ENCODE measurements at regions not wholly inside any gene's neighbourhood (a gene's known extent, or its start where the extent isn't known, plus 50 kb on each side); places are given as distances from the start of the nearest gene placed in this dataset.
"Not testable (repeated sequence)": the region's sequence is repeated elsewhere in the genome, so short reads cannot be mapped to it uniquely, and the experiment has no call there.

- H3K9me3 Mint-ChIP-seq; H3K4me3 Mint-ChIP-seq; H3K9me3 ChIP-seq (ENCODE audit: control insufficient read depth in 1 of 2, low read length in 2 of 2); H3K27ac ChIP-seq (ENCODE audit: low read depth, low read length); H3K36me3 Mint-ChIP-seq; DNase-seq; H3K36me3 ChIP-seq (ENCODE audit: insufficient read depth, low read length); H3K27me3 ChIP-seq (ENCODE audit: insufficient read depth, low read length); intact Hi-C loops (cut with micrococcal nuclease); H3K4me1 ChIP-seq (ENCODE audit: insufficient read depth, low read length); H3K27me3 Mint-ChIP-seq; POLR2A ChIA-PET (ENCODE audit: partially characterized antibody); CTCF ChIA-PET (ENCODE audit: partially characterized antibody); H3K4me3 ChIP-seq (ENCODE audit: low read length in 2 of 2): not testable (repeated sequence)
- Mint-ChIP-seq H3K4me1 (peaks cover 0 to 22% (median 7%) of the 10 kb centered on the region in 4 donors), H3K27ac (peak overlapping the region in 1 of 7 donors; percentile 29)
These were observed 195.3 kb downstream of the KLRB1 start for GRCh38 chr12:9412459-9412858.

DNA sequence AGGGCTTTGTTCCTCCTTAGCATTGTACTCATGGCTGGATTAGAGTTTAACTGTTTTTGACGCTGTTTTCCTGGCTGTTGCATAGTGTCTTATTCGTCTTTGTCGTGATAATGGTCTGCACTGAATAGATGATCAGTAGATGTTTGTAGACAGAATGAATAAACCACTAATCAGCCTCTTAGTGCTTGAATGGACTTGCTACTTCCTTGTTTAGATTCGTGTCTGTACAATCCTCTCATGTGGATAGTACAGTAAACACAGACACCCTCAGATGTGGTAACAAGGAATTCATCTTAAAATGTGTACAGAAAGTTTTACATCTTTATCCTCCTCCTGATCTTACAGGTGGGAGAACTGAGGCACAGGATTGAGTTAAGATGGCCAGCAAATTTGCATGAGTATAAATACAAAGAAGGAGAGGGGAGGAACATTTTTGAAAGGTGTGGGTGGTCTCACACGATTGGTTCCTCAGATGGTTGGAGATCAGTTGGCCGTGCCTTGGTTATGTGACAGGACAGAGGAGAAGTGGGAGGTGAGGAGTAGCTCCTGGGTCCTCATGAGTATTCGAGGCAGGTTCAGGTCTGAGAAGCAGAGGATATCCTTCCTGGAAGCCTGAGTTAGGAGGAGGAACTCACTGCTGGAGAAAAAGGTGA, 196.0 kb downstream of the KLRB1 start:
- H3K27ac ChIP-seq (ENCODE audit: low read depth, low read length); H3K9me3 ChIP-seq (ENCODE audit: control insufficient read depth in 1 of 2, low read length in 2 of 2); H3K36me3 ChIP-seq (ENCODE audit: insufficient read depth, low read length); H3K9me3 Mint-ChIP-seq; H3K4me3 Mint-ChIP-seq; DNase-seq; H3K4me3 ChIP-seq (ENCODE audit: low read length in 2 of 2); POLR2A ChIA-PET (ENCODE audit: partially characterized antibody); H3K36me3 Mint-ChIP-seq; intact Hi-C loops (cut with micrococcal nuclease); H3K4me1 ChIP-seq (ENCODE audit: insufficient read depth, low read length); CTCF ChIA-PET (ENCODE audit: partially characterized antibody); H3K27me3 ChIP-seq (ENCODE audit: insufficient read depth, low read length); H3K27me3 Mint-ChIP-seq: not testable (repeated sequence)
- Mint-ChIP-seq H3K27ac (peak overlapping the region in 5 of 7 donors; percentile 0 to 67 (median 19)), H3K4me1 (peaks cover 0 to 22% (median 7%) of the 10 kb centered on the region in 4 donors)

DNA sequence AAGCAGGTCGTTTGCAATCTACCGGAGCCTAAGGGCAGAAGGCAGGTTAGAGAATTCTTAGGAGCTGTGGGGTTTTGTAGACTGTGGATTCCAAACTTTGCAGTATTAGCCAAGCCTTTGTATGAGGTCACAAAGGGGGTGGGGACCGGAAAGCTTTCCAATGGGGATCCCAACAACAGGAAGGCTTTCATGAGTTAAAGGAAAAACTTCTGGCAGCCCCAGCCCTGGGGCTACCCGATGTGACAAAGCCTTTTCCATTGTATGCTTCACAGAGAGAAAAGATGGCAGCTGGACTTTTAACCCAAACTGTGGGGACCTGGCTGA, 199.2 kb upstream of the PZP start:
- H3K36me3 ChIP-seq (ENCODE audit: insufficient read depth, low read length); H3K9me3 Mint-ChIP-seq; H3K4me3 Mint-ChIP-seq; POLR2A ChIA-PET (ENCODE audit: partially characterized antibody); DNase-seq; H3K27me3 ChIP-seq (ENCODE audit: insufficient read depth, low read length); H3K36me3 Mint-ChIP-seq; H3K9me3 ChIP-seq (ENCODE audit: control insufficient read depth in 1 of 2, low read length in 2 of 2); CTCF ChIA-PET (ENCODE audit: partially characterized antibody); H3K27ac Mint-ChIP-seq; H3K4me1 Mint-ChIP-seq; H3K27me3 Mint-ChIP-seq; H3K4me3 ChIP-seq (ENCODE audit: low read length in 2 of 2); intact Hi-C loops (cut with micrococcal nuclease); H3K27ac ChIP-seq (ENCODE audit: low read depth, low read length); H3K4me1 ChIP-seq (ENCODE audit: insufficient read depth, low read length): not testable (repeated sequence)

- no peak overlapping the region for H3K4me3 Mint-ChIP-seq
- H3K4me1 ChIP-seq (ENCODE audit: insufficient read depth, low read length), result no peaks in the 10 kb centered on the region
- no peak overlapping the region for H3K4me3 ChIP-seq (ENCODE audit: low read length in 2 of 2)
- no peaks in the 10 kb centered on the region for H3K27me3 Mint-ChIP-seq
- H3K9me3 ChIP-seq (ENCODE audit: control insufficient read depth in 1 of 2, low read length in 2 of 2), result no peaks in the 10 kb centered on the region
- no peaks in the 10 kb centered on the region for H3K27me3 ChIP-seq (ENCODE audit: insufficient read depth, low read length)
- DNase-seq, result no peak
- H3K4me1 Mint-ChIP-seq, result peaks cover 0 to 4% (median 2%) of the 10 kb centered on the region in 4 donors
- H3K27ac ChIP-seq (ENCODE audit: low read depth, low read length), result no peak overlapping the region
- ChIA-PET POLR2A (ENCODE audit: partially characterized antibody) (no interaction called here), CTCF (ENCODE audit: partially characterized antibody) (no interaction called here)
- no peaks in the 10 kb centered on the region for H3K36me3 Mint-ChIP-seq
- intact Hi-C loops (cut with micrococcal nuclease), result no loop called here
- H3K36me3 ChIP-seq (ENCODE audit: insufficient read depth, low read length), result no peaks in the 10 kb centered on the region
- no peaks in the 10 kb centered on the region for H3K9me3 Mint-ChIP-seq
- H3K27ac Mint-ChIP-seq, result no peak overlapping the region
These were observed 198.6 kb upstream of the PZP start for GRCh38 chr12:9406564-9407424.

GRCh38 chr12:9405886-9406563, 197.8 kb upstream of the PZP start:
- Histone ChIP-seq H3K4me1 (ENCODE audit: insufficient read depth, low read length) (no peaks in the 10 kb centered on the region), H3K36me3 (ENCODE audit: insufficient read depth, low read length) (no peaks in the 10 kb centered on the region), H3K4me3 (ENCODE audit: low read length in 2 of 2) (no peak overlapping the region), H3K27me3 (ENCODE audit: insufficient read depth, low read length) (no peaks in the 10 kb centered on the region), H3K9me3 (ENCODE audit: control insufficient read depth in 1 of 2, low read length in 2 of 2) (no peaks in the 10 kb centered on the region), H3K27ac (ENCODE audit: low read depth, low read length) (no peak overlapping the region)
- Mint-ChIP-seq H3K36me3 (no peaks in the 10 kb centered on the region), H3K9me3 (no peaks in the 10 kb centered on the region), H3K27ac (peak overlapping the region in 1 of 7 donors; percentile 13), H3K4me3 (peak overlapping the region in 1 of 8 donors; percentile 61), H3K4me1 (no peaks in the 10 kb centered on the region), H3K27me3 (no peaks in the 10 kb centered on the region)
- POLR2A ChIA-PET (ENCODE audit: partially characterized antibody), result no interaction called here
- no peak for DNase-seq
- CTCF ChIA-PET (ENCODE audit: partially characterized antibody), result no interaction called here
- intact Hi-C loops (cut with micrococcal nuclease), result no loop called here

GRCh38 chr12:9404469-9405260, 196.5 kb upstream of the PZP start:
- Histone ChIP-seq H3K36me3 (ENCODE audit: insufficient read depth, low read length) (no peaks in the 10 kb centered on the region), H3K9me3 (ENCODE audit: control insufficient read depth in 1 of 2, low read length in 2 of 2) (no peaks in the 10 kb centered on the region), H3K27ac (ENCODE audit: low read depth, low read length) (no peak overlapping the region), H3K27me3 (ENCODE audit: insufficient read depth, low read length) (no peaks in the 10 kb centered on the region), H3K4me3 (ENCODE audit: low read length in 2 of 2) (no peak overlapping the region), H3K4me1 (ENCODE audit: insufficient read depth, low read length) (no peaks in the 10 kb centered on the region)
- H3K9me3 Mint-ChIP-seq, result no peaks in the 10 kb centered on the region
- no peaks in the 10 kb centered on the region for H3K4me1 Mint-ChIP-seq
- no peaks in the 10 kb centered on the region for H3K36me3 Mint-ChIP-seq
- DNase-seq, result no peak
- H3K4me3 Mint-ChIP-seq, result no peak overlapping the region
- H3K27me3 Mint-ChIP-seq, result no peaks in the 10 kb centered on the region
- ChIA-PET POLR2A (ENCODE audit: partially characterized antibody) (no interaction called here), CTCF (ENCODE audit: partially characterized antibody) (no interaction called here)
- H3K27ac Mint-ChIP-seq, result no peak overlapping the region
- intact Hi-C loops (cut with micrococcal nuclease), result no loop called here

DNA sequence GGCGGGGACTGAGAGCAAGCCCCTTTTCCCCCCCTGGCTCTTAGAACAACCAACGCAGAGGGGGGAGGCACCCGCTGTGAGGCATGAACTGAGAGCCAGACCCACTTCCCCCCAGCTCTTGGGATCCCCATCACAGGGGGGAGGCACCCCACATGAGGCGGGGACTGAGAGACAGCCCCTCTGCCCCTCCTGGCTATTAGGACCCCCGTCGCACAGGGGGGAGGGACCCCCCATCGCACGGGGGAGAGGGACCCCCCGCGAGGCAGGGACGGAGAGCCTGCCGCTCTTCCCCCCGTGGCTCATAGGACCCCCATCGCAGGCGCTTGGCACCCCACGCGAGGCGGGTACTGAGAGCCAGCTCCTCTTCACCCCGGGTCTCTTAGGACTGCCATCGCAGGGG, 195.8 kb upstream of the PZP start:
- Mint-ChIP-seq H3K27ac (no peak overlapping the region), H3K27me3 (no peaks in the 10 kb centered on the region), H3K4me1 (no peaks in the 10 kb centered on the region), H3K4me3 (no peak overlapping the region), H3K9me3 (no peaks in the 10 kb centered on the region), H3K36me3 (no peaks in the 10 kb centered on the region)
- Histone ChIP-seq H3K4me3 (ENCODE audit: low read length in 2 of 2) (no peak overlapping the region), H3K9me3 (ENCODE audit: control insufficient read depth in 1 of 2, low read length in 2 of 2) (no peaks in the 10 kb centered on the region), H3K4me1 (ENCODE audit: insufficient read depth, low read length) (no peaks in the 10 kb centered on the region), H3K27me3 (ENCODE audit: insufficient read depth, low read length) (no peaks in the 10 kb centered on the region), H3K27ac (ENCODE audit: low read depth, low read length) (no peak overlapping the region), H3K36me3 (ENCODE audit: insufficient read depth, low read length) (no peaks in the 10 kb centered on the region)
- DNase-seq, result no peak
- POLR2A ChIA-PET (ENCODE audit: partially characterized antibody), result no interaction called here
- intact Hi-C loops (cut with micrococcal nuclease), result no loop called here
- CTCF ChIA-PET (ENCODE audit: partially characterized antibody), result no interaction called here
